ENCODE measurements at regions not wholly inside any gene's neighbourhood (a gene's known extent, or its start where the extent isn't known, plus 50 kb on each side); places are given as distances from the start of the nearest gene placed in this dataset.

GRCh38 chr4:16989371-16989770, 90.9 kb upstream of the LDB2 start:
- no peak overlapping the region for H3K4me3 ChIP-seq (replicated peaks; ENCODE audit: low read depth, low read length)
- TF ChIP-seq, protein P1, sequence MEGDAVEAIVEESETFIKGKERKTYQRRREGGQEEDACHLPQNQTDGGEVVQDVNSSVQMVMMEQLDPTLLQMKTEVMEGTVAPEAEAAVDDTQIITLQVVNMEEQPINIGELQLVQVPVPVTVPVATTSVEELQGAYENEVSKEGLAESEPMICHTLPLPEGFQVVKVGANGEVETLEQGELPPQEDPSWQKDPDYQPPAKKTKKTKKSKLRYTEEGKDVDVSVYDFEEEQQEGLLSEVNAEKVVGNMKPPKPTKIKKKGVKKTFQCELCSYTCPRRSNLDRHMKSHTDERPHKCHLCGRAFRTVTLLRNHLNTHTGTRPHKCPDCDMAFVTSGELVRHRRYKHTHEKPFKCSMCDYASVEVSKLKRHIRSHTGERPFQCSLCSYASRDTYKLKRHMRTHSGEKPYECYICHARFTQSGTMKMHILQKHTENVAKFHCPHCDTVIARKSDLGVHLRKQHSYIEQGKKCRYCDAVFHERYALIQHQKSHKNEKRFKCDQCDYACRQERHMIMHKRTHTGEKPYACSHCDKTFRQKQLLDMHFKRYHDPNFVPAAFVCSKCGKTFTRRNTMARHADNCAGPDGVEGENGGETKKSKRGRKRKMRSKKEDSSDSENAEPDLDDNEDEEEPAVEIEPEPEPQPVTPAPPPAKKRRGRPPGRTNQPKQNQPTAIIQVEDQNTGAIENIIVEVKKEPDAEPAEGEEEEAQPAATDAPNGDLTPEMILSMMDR (IDR thresholded peaks at IDR 0.05; ENCODE audit: low read depth, low read length, missing control alignments), result no peak
- no peak for DNase-seq (ENCODE audit: extremely low read depth, low read depth)

- no peak overlapping the region for H3K4me3 ChIP-seq (replicated peaks; ENCODE audit: low read depth, low read length)
- TF ChIP-seq, protein P1 (IDR thresholded peaks at IDR 0.05; ENCODE audit: low read depth, low read length, missing control alignments), result no peak
- no peak for DNase-seq (ENCODE audit: extremely low read depth, low read depth)
These were observed 90.4 kb upstream of the LDB2 start for GRCh38 chr4:16988814-16989213.

GRCh38 chr4:16977081-16977480, 78.6 kb upstream of the LDB2 start:
- no peak overlapping the region for H3K4me3 ChIP-seq (replicated peaks; ENCODE audit: low read depth, low read length)
- TF ChIP-seq, protein P1 (IDR thresholded peaks at IDR 0.05; ENCODE audit: low read depth, low read length, missing control alignments), result no peak
- DNase-seq (ENCODE audit: extremely low read depth, low read depth), result no peak

GRCh38 chr4:16969696-16970135, 71.3 kb upstream of the LDB2 start:
- TF ChIP-seq, protein P1 (IDR thresholded peaks at IDR 0.05; ENCODE audit: low read depth, low read length, missing control alignments), result no peak
- H3K4me3 ChIP-seq (replicated peaks; ENCODE audit: low read depth, low read length), result no peak overlapping the region
- peak; percentile 22 for DNase-seq (ENCODE audit: extremely low read depth, low read depth)

DNA sequence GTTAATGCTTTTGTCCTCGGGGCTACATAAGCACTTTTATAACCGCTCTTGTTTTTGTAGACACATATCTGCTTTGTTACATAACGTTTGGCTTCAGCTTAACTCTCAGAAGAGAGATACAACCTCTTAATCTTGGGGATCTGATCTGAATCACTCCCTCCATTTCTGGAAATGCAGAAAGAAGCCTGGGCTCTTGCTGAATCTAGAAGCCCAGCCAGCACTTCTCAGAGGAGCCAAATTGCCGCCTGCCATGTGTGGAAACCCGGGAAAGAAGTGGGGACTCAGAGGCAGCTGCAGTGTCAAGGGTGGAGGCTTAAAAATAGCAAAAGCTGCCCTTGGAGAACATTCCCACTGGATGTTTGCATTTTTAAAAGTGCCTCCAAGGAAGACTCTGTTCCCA, 69.3 kb upstream of the LDB2 start:
- TF ChIP-seq, protein P1 (IDR thresholded peaks at IDR 0.05; ENCODE audit: low read depth, low read length, missing control alignments), result no peak
- no peak for DNase-seq (ENCODE audit: extremely low read depth, low read depth)
- no peak overlapping the region for H3K4me3 ChIP-seq (replicated peaks; ENCODE audit: low read depth, low read length)

DNA sequence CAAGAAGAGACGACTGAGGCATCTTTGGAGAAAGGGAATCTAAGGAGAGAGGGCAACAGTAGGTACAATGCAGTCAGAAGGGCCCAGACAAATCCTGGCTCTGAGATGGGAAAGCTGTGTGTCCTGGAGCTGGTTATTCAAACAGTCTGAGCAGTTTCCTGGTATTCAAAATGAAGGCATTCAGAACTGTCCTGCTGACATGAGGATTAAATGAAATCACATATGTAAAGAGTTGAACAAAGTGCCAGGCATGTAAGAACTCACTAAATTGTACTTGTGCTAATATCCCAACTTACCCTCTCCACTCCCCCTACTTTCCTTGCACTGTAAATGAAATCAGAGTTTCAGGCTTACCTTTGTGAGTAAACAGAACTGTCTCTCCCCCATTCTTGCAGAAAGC, 60.9 kb upstream of the LDB2 start:
- DNase-seq (ENCODE audit: extremely low read depth, low read depth), result no peak
- no peak overlapping the region for H3K4me3 ChIP-seq (replicated peaks; ENCODE audit: low read depth, low read length)

More for the DNA sequence above, 60.9 kb upstream of the LDB2 start:
- TF ChIP-seq, protein P1 (IDR thresholded peaks at IDR 0.05; ENCODE audit: low read depth, low read length, missing control alignments), result no peak

All from HFF-Myc (cell line).